Neural cell (in vitro differentiated cells): ENCODE measurements at regions not wholly inside any gene's neighbourhood (a gene's known extent, or its start where the extent isn't known, plus 50 kb on each side); places are given as distances from the start of the nearest gene placed in this dataset.

Source experiments
- H2AFZ ChIP-seq: fragments of 200-600, 300-800 bp; sonication (generic), shearing (Covaris generic); 2 replicates; pipeline ENCODE4 v1.6.0; 2014; ENCODE audit warnings: low read depth, mild to moderate bottlenecking, antibody characterized with exemption, low read length, moderate library complexity
- H3F3A ChIP-seq: fragments of 200-600 bp; shearing (Covaris generic); 2 replicates; pipeline ENCODE4 v1.6.1; 2016; ENCODE audit warnings: mild to moderate bottlenecking, moderate library complexity, mixed read lengths, antibody characterized with exemption, low read length; ENCODE audit not compliant: insufficient read depth, poor library complexity, severe bottlenecking
- H3K27ac ChIP-seq: fragments of 200-600, 300-800 bp; sonication (generic), shearing (Covaris generic); 2 replicates; pipeline ENCODE4 v1.5.1; 2014; ENCODE audit warnings: mild to moderate bottlenecking, low read length, moderate library complexity
- H3K27me3 ChIP-seq: fragments of 300-800, 200-600 bp; sonication (generic), shearing (Covaris generic); 2 replicates; pipeline ENCODE4 v1.6.0; 2014; ENCODE audit warnings: mild to moderate bottlenecking, low read depth, low read length, moderate library complexity; ENCODE audit not compliant: insufficient read depth
- H3K36me3 ChIP-seq: fragments of 300-800, 200-600 bp; sonication (generic), shearing (Covaris generic); 2 replicates; pipeline ENCODE4 v1.5.1; 2014; ENCODE audit warnings: mild to moderate bottlenecking, antibody characterized with exemption, low read length, moderate library complexity; ENCODE audit not compliant: insufficient read depth
- H3K4me2 ChIP-seq: fragments of 300-800, 200-600 bp; sonication (generic), shearing (Covaris generic); 2 replicates; pipeline ENCODE4 v1.6.0; 2014; ENCODE audit warnings: mild to moderate bottlenecking, low read length
- H3K4me3 ChIP-seq: fragments of 300-800, 200-600 bp; sonication (generic), shearing (Covaris generic); 2 replicates; pipeline ENCODE4 v1.5.1; 2014; ENCODE audit warnings: mild to moderate bottlenecking, low read length, moderate library complexity
- H3K79me2 ChIP-seq: fragments of 200-600 bp; shearing (Covaris generic); replicated peaks from 2 replicates; pipeline ENCODE4 v1.6.0; 2014; ENCODE audit warnings: mild to moderate bottlenecking, low read length, moderate library complexity; ENCODE audit not compliant: insufficient read depth
- H3K9ac ChIP-seq: fragments of 300-800, 200-600 bp; sonication (generic), shearing (Covaris generic); 2 replicates; pipeline ENCODE4 v1.6.1; 2016; ENCODE audit warnings: mild to moderate bottlenecking, low read length, mixed read lengths
- H3K9me2 ChIP-seq: fragments of 200-600 bp; shearing (Covaris generic); 2 replicates; pipeline ENCODE4 v1.6.1; 2016; ENCODE audit warnings: mild to moderate bottlenecking, low read length, mixed read lengths; ENCODE audit not compliant: insufficient read depth
- H3K9me3 ChIP-seq: fragments of 200-600, 300-800 bp; sonication (generic), shearing (Covaris generic); 2 replicates; pipeline ENCODE4 v1.6.1; 2016; ENCODE audit warnings: mild to moderate bottlenecking, mixed run types, low read length, moderate library complexity, mixed read lengths
- H4K20me1 ChIP-seq: fragments of 200-600 bp; shearing (Covaris generic); 2 replicates; pipeline ENCODE4 v1.6.1; 2016; ENCODE audit warnings: mild to moderate bottlenecking, mixed run types; ENCODE audit not compliant: insufficient read depth
- CTCF ChIP-seq: fragments of 450-650 bp; IDR thresholded peaks from 2 replicates; pipeline ENCODE4 v1.5.1; 2014; ENCODE audit warnings: antibody characterized with exemption, mild to moderate bottlenecking, moderate library complexity; ENCODE audit not compliant: poor library complexity, severe bottlenecking
- EP300 ChIP-seq: fragments of 450-650 bp; conservative IDR thresholded peaks from 2 replicates; pipeline ENCODE4 v1.6.1; 2014; ENCODE audit warnings: antibody characterized with exemption, mild to moderate bottlenecking, moderate library complexity; ENCODE audit not compliant: poor library complexity, severe bottlenecking
- EZH2 ChIP-seq: fragments of 200-600, 300-800 bp; shearing (Covaris generic), sonication (generic); IDR thresholded peaks from 2 replicates; pipeline ENCODE4 v1.6.1; 2014; ENCODE audit warnings: antibody characterized with exemption, low read length, borderline replicate concordance, mild to moderate bottlenecking; ENCODE audit not compliant: insufficient read depth, poor library complexity, severe bottlenecking
- MXI1 ChIP-seq: fragments of 450-650 bp; conservative IDR thresholded peaks from 2 replicates; pipeline ENCODE4 v1.6.1; 2014; ENCODE audit warnings: antibody characterized with exemption, mild to moderate bottlenecking; ENCODE audit not compliant: poor library complexity, severe bottlenecking
- POLR2AphosphoS5 ChIP-seq: IDR thresholded peaks from 2 replicates; pipeline ENCODE4 v1.6.1; 2012
- RAD21 ChIP-seq: fragments of 450-650 bp; conservative IDR thresholded peaks from 2 replicates; pipeline ENCODE4 v1.6.1; 2014; ENCODE audit warnings: antibody characterized with exemption, mild to moderate bottlenecking, moderate library complexity
- REST ChIP-seq: IDR thresholded peaks from 2 replicates; pipeline ENCODE4 v1.6.1; 2012; ENCODE audit warnings: borderline replicate concordance
- SMC3 ChIP-seq: fragments of 450-650 bp; conservative IDR thresholded peaks from 2 replicates; pipeline ENCODE4 v1.6.1; 2014; ENCODE audit warnings: antibody characterized with exemption, mild to moderate bottlenecking, moderate library complexity; ENCODE audit not compliant: poor library complexity
- TAF1 ChIP-seq: IDR thresholded peaks from 2 replicates; pipeline ENCODE4 v1.6.1; 2012; ENCODE audit warnings: low read depth

- Histone ChIP-seq H3K9me2 (no peaks in the 10 kb centered on the region), H3F3A (no peaks in the 10 kb centered on the region), H3K36me3 (no peaks in the 10 kb centered on the region), H4K20me1 (no peaks in the 10 kb centered on the region), H2AFZ (no peak overlapping the region), H3K4me3 (no peak overlapping the region), H3K4me2 (no peak overlapping the region), H3K9me3 (no peaks in the 10 kb centered on the region), H3K27ac (no peak overlapping the region), H3K79me2 (no peaks in the 10 kb centered on the region), H3K9ac (no peak overlapping the region), H3K27me3 (no peaks in the 10 kb centered on the region)
- TF ChIP-seq CTCF: no peak
- no peak for TF ChIP-seq TAF1
- no peak for TF ChIP-seq POLR2AphosphoS5
- no peak for TF ChIP-seq SMC3
- TF ChIP-seq EZH2: no peak
- TF ChIP-seq EP300: no peak
- no peak for TF ChIP-seq RAD21
- TF ChIP-seq REST: no peak
- TF ChIP-seq MXI1: no peak
Observed at GRCh38 chr4:150018257-150018656, 60.0 kb upstream of the DCLK2 start.

DNA sequence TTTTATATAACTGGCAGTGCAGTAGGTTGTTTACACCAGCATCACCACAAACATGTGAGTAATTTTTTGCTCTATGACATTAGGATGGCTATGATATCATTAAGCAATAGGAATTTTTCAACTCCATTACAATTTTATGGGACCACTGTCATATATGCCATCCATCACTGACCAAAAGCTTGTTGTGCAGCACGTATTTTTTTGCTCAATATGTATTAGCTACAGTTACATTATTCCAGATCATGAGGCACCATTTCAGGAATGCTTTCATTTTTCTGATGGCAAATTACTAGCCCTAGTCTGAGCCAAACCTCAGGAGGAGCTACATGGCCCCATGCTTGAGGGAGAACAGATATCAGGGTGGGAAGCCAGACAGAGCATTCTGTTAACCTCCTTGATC is 56.8 kb upstream of the DCLK2 start:
- Histone ChIP-seq H3K4me2 (no peak overlapping the region), H3K4me3 (no peak overlapping the region), H3K36me3 (no peaks in the 10 kb centered on the region), H3K27me3 (no peaks in the 10 kb centered on the region), H4K20me1 (no peaks in the 10 kb centered on the region), H3F3A (no peaks in the 10 kb centered on the region), H2AFZ (no peak overlapping the region), H3K9me2 (no peaks in the 10 kb centered on the region), H3K79me2 (no peaks in the 10 kb centered on the region), H3K9me3 (no peaks in the 10 kb centered on the region), H3K9ac (no peak overlapping the region), H3K27ac (no peak overlapping the region)
- TF ChIP-seq EZH2 (no peak), CTCF (no peak)
